ENCODE measurements at regions not wholly inside any gene's neighbourhood (a gene's known extent, or its start where the extent isn't known, plus 50 kb on each side); places are given as distances from the start of the nearest gene placed in this dataset.

DNA sequence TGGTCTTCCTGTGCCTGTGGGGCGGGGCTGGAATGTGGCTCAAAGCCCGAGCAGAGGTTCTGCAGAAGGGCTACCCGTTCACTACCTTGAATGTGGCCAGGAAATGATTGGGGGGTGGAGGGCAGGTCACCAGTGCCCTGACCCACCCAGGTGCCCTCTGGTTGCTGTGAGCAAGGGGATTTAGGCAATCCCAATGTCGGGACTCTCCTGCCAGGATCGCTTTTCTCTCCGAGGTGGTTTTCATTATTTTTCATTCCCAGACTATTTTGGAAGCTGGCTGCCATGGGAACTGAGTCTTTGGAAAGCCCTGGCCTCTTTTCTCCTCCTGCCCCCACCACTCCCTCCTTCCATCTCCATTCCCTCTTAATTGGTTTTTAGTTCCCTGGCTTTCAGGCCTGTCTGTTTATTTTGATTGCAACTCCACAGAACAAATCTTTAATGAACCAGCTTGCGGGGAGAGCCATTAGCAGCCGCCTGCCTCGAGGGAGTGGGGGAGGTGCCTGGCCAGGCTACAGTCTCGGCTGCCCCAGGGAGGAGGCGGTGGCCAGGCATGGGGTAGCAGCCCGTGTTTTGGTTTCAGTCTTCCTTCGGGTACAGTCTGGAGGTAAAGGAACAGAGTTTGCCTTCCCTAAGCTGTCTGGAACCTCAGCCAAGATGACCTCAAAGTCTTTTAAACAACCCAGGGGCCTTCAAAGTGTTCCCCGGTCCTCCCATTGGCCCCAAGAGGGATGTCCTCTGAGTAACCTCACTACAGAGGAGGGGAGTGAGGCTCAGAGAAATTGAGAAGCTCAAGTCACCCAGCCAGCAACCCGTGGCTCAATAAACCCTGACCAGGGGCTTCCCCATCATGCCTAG, 114.4 kb upstream of the HAAO start:
- POLR2A ChIA-PET: no interaction called here
- TF ChIP-seq, protein P1, sequence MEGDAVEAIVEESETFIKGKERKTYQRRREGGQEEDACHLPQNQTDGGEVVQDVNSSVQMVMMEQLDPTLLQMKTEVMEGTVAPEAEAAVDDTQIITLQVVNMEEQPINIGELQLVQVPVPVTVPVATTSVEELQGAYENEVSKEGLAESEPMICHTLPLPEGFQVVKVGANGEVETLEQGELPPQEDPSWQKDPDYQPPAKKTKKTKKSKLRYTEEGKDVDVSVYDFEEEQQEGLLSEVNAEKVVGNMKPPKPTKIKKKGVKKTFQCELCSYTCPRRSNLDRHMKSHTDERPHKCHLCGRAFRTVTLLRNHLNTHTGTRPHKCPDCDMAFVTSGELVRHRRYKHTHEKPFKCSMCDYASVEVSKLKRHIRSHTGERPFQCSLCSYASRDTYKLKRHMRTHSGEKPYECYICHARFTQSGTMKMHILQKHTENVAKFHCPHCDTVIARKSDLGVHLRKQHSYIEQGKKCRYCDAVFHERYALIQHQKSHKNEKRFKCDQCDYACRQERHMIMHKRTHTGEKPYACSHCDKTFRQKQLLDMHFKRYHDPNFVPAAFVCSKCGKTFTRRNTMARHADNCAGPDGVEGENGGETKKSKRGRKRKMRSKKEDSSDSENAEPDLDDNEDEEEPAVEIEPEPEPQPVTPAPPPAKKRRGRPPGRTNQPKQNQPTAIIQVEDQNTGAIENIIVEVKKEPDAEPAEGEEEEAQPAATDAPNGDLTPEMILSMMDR (IDR thresholded peaks at IDR 0.05; ENCODE audit: control extremely low read depth, extremely low read depth, low read depth, missing control alignments): no peak
- DNase-seq (ENCODE audit: extremely low spot score): no peak

GRCh38 chr2:42906111-42906556, 113.8 kb upstream of the HAAO start:
- no peak for DNase-seq (ENCODE audit: extremely low spot score)
- CTCF ChIA-PET: no interaction called here
- POLR2A ChIA-PET: no interaction called here
- TF ChIP-seq, protein P1 (IDR thresholded peaks at IDR 0.05; ENCODE audit: control extremely low read depth, extremely low read depth, low read depth, missing control alignments): no peak

More for the DNA sequence above, 114.4 kb upstream of the HAAO start:
- CTCF ChIA-PET: no interaction called here

DNA sequence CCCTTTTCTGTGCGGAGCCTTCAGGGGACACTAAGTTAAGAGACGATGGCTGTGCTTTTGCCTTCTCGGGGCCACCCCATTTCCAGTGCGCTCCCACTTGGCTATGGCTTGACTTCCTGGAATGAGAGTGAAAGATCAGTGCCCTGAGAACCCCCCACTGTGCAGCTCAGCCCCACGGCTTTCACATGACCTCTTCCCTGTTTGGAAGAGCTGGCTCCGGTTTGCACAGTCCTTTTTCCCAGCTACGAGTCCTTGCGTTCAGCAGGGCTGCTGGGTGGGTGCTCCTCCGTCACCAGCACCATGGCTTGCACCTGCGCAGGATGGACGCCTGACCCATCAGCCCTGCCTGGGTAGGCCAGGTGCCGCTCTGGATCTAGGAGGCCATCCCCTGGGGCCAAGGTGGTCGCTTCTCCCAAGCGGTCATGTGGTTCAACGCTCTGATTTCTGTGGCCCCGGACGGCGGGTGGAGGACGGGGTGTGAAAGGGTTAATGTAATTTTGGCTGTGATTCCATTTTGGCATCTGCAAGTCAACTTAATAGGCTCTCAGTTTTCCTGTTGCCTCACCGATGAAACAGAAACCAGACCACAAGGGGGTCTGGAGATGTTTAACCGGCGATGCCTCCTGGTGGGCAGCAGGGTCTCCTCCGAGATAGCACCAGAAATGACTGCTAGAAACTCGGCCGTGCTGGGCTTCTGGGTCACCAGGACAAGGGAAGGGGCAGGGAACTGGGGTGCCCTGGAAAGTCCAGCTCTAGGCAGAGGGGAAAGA, 113.1 kb upstream of the HAAO start:
- DNase-seq (ENCODE audit: extremely low spot score): no peak

GRCh38 chr2:42904576-42904876, 112.1 kb upstream of the HAAO start:
- CTCF ChIA-PET: interaction anchor here (1.5 kb wide), 1 partner anchor 11 kb away, joined by 3 read pairs; no protein-coding TSS in a partner anchor
- TF ChIP-seq, protein P1 (IDR thresholded peaks at IDR 0.05; ENCODE audit: control extremely low read depth, extremely low read depth, low read depth, missing control alignments): no peak
- no peak for DNase-seq (ENCODE audit: extremely low spot score)
- POLR2A ChIA-PET: no interaction called here

More for the DNA sequence above, 113.1 kb upstream of the HAAO start:
- POLR2A ChIA-PET: no interaction called here
- CTCF ChIA-PET: interaction anchor here (1.5 kb wide), 1 partner anchor 10 kb away, joined by 3 read pairs; no protein-coding TSS in a partner anchor
- TF ChIP-seq, protein P1 (IDR thresholded peaks at IDR 0.05; ENCODE audit: control extremely low read depth, extremely low read depth, low read depth, missing control alignments): no peak

DNA sequence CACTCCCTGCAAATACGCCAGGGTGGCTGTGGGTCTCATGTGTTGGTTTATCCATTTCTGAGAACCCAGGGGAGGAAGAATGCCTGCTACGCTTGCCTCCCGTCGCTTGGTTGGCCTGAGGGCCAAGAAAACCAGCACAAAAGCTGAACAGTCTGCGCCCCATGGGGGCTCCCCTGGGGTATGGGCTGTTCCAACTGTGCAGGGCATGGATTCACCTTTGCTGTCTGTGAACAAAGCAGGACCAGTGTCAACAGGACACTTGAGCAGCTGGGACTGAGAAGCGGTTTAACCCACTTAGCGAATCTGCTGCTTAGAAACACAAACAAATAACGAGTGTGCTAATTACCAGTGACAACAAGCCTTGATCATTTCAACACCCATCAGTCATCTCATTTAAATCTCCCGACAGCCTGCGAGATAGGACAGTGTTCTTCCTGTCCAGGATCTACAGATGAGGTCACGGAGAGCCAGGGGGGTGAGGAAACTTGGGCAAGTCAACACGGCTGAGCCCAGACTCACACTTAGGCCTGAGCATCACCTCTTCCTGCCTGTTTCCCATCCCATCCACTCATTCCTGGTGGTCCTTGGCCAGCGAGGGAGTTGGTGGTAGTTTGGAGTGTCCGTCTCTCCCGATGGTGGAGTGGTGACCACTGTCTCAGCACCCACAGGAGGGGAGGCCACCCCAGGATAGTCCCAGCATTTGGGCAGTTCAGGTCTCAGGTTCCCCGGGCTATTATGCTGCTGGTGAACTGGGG, 111.6 kb upstream of the HAAO start:
- POLR2A ChIA-PET: no interaction called here
- TF ChIP-seq, protein P1 (IDR thresholded peaks at IDR 0.05; ENCODE audit: control extremely low read depth, extremely low read depth, low read depth, missing control alignments): no peak
- no peak for DNase-seq (ENCODE audit: extremely low spot score)
- CTCF ChIA-PET: interaction anchor here (1.5 kb wide), 1 partner anchor 11 kb away, joined by 3 read pairs; no protein-coding TSS in a partner anchor

All from GM10248 (cell line).